Stomach (tissue), 8 donors: ENCODE measurements at regions not wholly inside any gene's neighbourhood (a gene's known extent, or its start where the extent isn't known, plus 50 kb on each side); places are given as distances from the start of the nearest gene placed in this dataset.

Experiments used
- DNase-seq, 2 donors: peaks; one replicate each; pipeline versions ENCODE4 v3.0.0 to v3.0.0-alpha.2; 2013 to 2019
- H3K27ac ChIP-seq, 5 donors: fragments of 200-600 bp in 4 of 5; sonication (generic) in 4 of 5; one replicate each; pipeline ENCODE4 v1.5.1; 2013 to 2019; ENCODE audit warnings: mild to moderate bottlenecking in 1 of 5, moderate library complexity in 1 of 5
- H3K27me3 ChIP-seq, 3 donors: fragments of 200-600 bp; sonication (generic); one replicate each; pipeline ENCODE4 v1.5.1; 2017 to 2019; ENCODE audit warnings: mixed run types in 1 of 3
- H3K36me3 ChIP-seq, 4 donors: fragments of 200-600 bp; sonication (generic); 1 replicate in 3 of 4; 2 replicates in 1 of 4; pipeline ENCODE4 v1.5.1; 2016 to 2019
- H3K4me1 ChIP-seq, 4 donors: fragments of 200-600 bp; sonication (generic); one replicate each; pipeline ENCODE4 v1.5.1; 2016 to 2019
- H3K4me3 ChIP-seq, 4 donors: fragments of 200-600 bp; sonication (generic) in 3 of 4; one replicate each; pipeline ENCODE4 v1.5.1; 2016 to 2019; ENCODE audit warnings: mild to moderate bottlenecking in 1 of 4
- H3K9me3 ChIP-seq, 4 donors: fragments of 200-600 bp; sonication (generic); one replicate each; pipeline ENCODE4 v1.5.1; 2016 to 2019
- CTCF ChIP-seq, 7 experiments: fragments of 450-650 bp in 4 of 7; fragments of 200-600 bp in 3 of 7; sonication (generic) in 3 of 7; IDR thresholded peaks; one replicate each; pipeline ENCODE4 v1.5.1; 2016 to 2019; ENCODE audit warnings: antibody characterized with exemption in 7 of 7, control low read depth in 2 of 7, mild to moderate bottlenecking in 1 of 7
- EP300 ChIP-seq: sonication (generic); formaldehyde crosslinking; IDR thresholded peaks from one replicate; pipeline ENCODE4 v1.6.1; 2017; ENCODE audit warnings: antibody characterized with exemption
- POLR2A ChIP-seq, 4 donors: fragments of 450-650 bp; IDR thresholded peaks; one replicate each; pipeline ENCODE4 v1.6.1; 2016; ENCODE audit warnings: antibody characterized with exemption in 4 of 4, control low read depth in 2 of 4, mild to moderate bottlenecking in 1 of 4, moderate library complexity in 1 of 4
- POLR2AphosphoS5 ChIP-seq, 3 donors: sonication (generic); formaldehyde crosslinking; IDR thresholded peaks; one replicate each; pipeline ENCODE4 v1.6.1; 2016; ENCODE audit warnings: antibody characterized with exemption in 3 of 3
- WGBS, 5 donors: extraction: QIAGEN DNeasy Blood & Tissue Kit in 3 of 5; methylation state at CpG; one replicate each; pipeline versions ENCODE4 v1.1.5 to v1.1.7; 2013 to 2018; 5-methylcytosine and 5-hydroxymethylcytosine counted together
- intact Hi-C: fragments of 100-400 bp; cut with DNase I; formaldehyde crosslinking; loops from one replicate; pipeline ENCODE4 v1.15.1; 2023; ENCODE audit warnings: low total_unique reads
- donor health status: healthy with polysubstance abuse.
- donor health status: Bipolar disorder and iron deficiency.
- donor health status: healthy.

DNA sequence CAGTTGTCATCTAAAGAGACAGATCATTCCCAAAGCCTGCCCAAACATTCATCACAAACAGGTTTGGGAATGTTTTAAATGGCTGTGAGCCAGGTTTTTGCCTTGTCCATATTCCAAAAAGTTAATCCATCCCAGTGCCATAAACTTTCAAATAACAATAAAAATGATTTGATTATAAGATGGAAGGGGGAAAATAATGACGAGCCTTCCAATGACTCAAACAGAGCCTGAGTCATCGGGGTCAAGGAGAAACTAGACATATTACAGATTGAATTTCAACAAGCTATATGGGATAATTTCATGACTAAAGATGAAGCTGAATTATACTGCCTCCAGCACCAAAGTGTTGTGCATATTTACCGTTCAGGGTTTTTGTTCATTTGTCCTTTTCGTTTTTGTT is 195.8 kb upstream of the PKN2 start:
- no peak overlapping the region for H3K27ac ChIP-seq
- WGBS, 5 donors: 71 to 87% (median 78%) methylated on average over 4 of the region's 4 CpGs
- H3K4me1 ChIP-seq: no peaks in the 10 kb centered on the region
- intact Hi-C loops: no loop called here
- H3K4me3 ChIP-seq: no peak overlapping the region
- DNase-seq: no peak
- no peaks in the 10 kb centered on the region for H3K9me3 ChIP-seq
- no peaks in the 10 kb centered on the region for H3K36me3 ChIP-seq
- TF ChIP-seq POLR2A (IDR thresholded peaks at IDR 0.05) (no peak), EP300 (no peak), POLR2AphosphoS5 (IDR thresholded peaks at IDR 0.05) (no peak), CTCF (IDR thresholded peaks at IDR 0.05) (no peak)
- H3K27me3 ChIP-seq: no peaks in the 10 kb centered on the region

DNA sequence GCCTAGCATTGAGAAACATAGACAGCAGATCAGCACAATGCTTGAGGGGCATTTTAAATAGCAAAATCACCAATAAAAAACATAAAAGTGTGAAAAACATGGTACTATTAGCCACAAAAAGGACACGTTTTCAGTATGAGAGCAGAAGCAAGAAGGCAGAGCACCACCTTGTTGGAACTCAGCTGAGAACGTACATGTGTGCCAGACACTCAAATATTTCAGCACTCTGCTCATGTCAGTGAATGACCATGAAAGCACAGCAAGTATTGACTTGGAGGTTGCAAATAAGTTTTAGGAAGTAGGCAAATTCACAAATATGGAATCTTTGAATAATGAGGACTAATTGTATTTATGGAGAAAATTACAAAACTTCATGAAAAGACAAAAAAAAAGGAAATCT is 193.4 kb upstream of the PKN2 start:
- TF ChIP-seq CTCF (IDR thresholded peaks at IDR 0.05): no peak
- intact Hi-C loops: no loop called here
- WGBS, 5 donors: 64 to 84% (median 73%) methylated on average over 2 of the region's 2 CpGs

DNA sequence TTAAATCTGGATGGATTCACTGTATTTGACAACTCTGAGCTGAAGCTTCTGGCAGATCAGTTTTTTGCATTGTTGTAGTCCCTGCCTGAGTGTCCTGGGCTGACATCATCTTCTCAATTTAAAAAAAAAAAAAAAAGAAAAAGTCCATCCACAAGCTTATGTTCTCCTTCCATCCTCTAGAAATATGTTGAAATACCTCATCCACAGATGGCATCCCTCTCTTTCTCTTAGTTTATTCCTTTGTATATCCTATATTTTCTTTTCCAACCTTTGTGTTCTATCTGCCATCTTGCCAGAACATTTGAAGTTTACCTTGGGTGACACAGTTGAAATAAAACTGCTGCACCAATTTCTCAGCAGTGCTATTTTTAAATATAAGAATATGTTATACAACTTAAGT is 184.4 kb upstream of the PKN2 start:
- Histone ChIP-seq H3K36me3 (no peaks in the 10 kb centered on the region), H3K4me1 (no peaks in the 10 kb centered on the region), H3K4me3 (no peak overlapping the region), H3K27ac (no peak overlapping the region), H3K27me3 (no peaks in the 10 kb centered on the region), H3K9me3 (no peaks in the 10 kb centered on the region)
- no peak for TF ChIP-seq POLR2AphosphoS5 (IDR thresholded peaks at IDR 0.05)
- no peak for TF ChIP-seq EP300
- no peak for TF ChIP-seq CTCF (IDR thresholded peaks at IDR 0.05)
- no peak for TF ChIP-seq POLR2A (IDR thresholded peaks at IDR 0.05)
- intact Hi-C loops: no loop called here
- DNase-seq: no peak

More for the DNA sequence above, 193.4 kb upstream of the PKN2 start:
- H3K4me3 ChIP-seq: no peak overlapping the region
- H3K4me1 ChIP-seq: no peaks in the 10 kb centered on the region
- no peaks in the 10 kb centered on the region for H3K27me3 ChIP-seq
- no peaks in the 10 kb centered on the region for H3K36me3 ChIP-seq
- no peaks in the 10 kb centered on the region for H3K9me3 ChIP-seq
- no peak overlapping the region for H3K27ac ChIP-seq
- no peak for DNase-seq

- Histone ChIP-seq H3K4me3 (no peak overlapping the region), H3K4me1 (no peaks in the 10 kb centered on the region), H3K36me3 (no peaks in the 10 kb centered on the region), H3K27ac (no peak overlapping the region), H3K27me3 (no peaks in the 10 kb centered on the region), H3K9me3 (no peaks in the 10 kb centered on the region)
- intact Hi-C loops: no loop called here
- DNase-seq: no peak
- WGBS, 5 donors: 60 to 78% (median 73%) methylated on average over 2 of the region's 2 CpGs
- TF ChIP-seq CTCF (IDR thresholded peaks at IDR 0.05): no peak
- no peak for TF ChIP-seq POLR2AphosphoS5 (IDR thresholded peaks at IDR 0.05)
- TF ChIP-seq POLR2A (IDR thresholded peaks at IDR 0.05): no peak
- no peak for TF ChIP-seq EP300
These were observed 181.2 kb upstream of the PKN2 start for GRCh38 chr1:88502886-88503285.

- intact Hi-C loops: no loop called here
- H3K27me3 ChIP-seq: no peaks in the 10 kb centered on the region
- TF ChIP-seq POLR2A (IDR thresholded peaks at IDR 0.05): no peak
- no peak for TF ChIP-seq POLR2AphosphoS5 (IDR thresholded peaks at IDR 0.05)
- TF ChIP-seq CTCF (IDR thresholded peaks at IDR 0.05): no peak
- TF ChIP-seq EP300: no peak
- no peak overlapping the region for H3K27ac ChIP-seq
- no peak overlapping the region for H3K4me3 ChIP-seq
- H3K4me1 ChIP-seq: no peaks in the 10 kb centered on the region
- no peaks in the 10 kb centered on the region for H3K9me3 ChIP-seq
- DNase-seq: no peak
- H3K36me3 ChIP-seq: no peaks in the 10 kb centered on the region
These were observed 180.4 kb upstream of the PKN2 start for GRCh38 chr1:88503646-88504045.
